ENCODE measurements at regions not wholly inside any gene's neighbourhood (a gene's known extent, or its start where the extent isn't known, plus 50 kb on each side); places are given as distances from the start of the nearest gene placed in this dataset.

GRCh38 chr6:80480421-80481157, 374.1 kb downstream of the BCKDHB start:
- DNase-seq, result no peak

GRCh38 chr6:80478030-80478429, 371.6 kb downstream of the BCKDHB start:
- no peak for DNase-seq

GRCh38 chr6:80477591-80477990, 371.1 kb downstream of the BCKDHB start:
- DNase-seq, result no peak

GRCh38 chr6:80472271-80472670, 365.8 kb downstream of the BCKDHB start:
- DNase-seq, result no peak

GRCh38 chr6:80469977-80470376, 363.5 kb downstream of the BCKDHB start:
- DNase-seq, result no peak

- DNase-seq, result no peak
Observed at GRCh38 chr6:80468398-80468797, 361.9 kb downstream of the BCKDHB start.

- no peak for DNase-seq
Observed at GRCh38 chr6:80467408-80467807, 360.9 kb downstream of the BCKDHB start.

- DNase-seq, result no peak
Observed at GRCh38 chr6:80466981-80467380, 360.5 kb downstream of the BCKDHB start.

- DNase-seq, result no peak
Observed at GRCh38 chr6:80465513-80465912, 359.0 kb downstream of the BCKDHB start.

GRCh38 chr6:80464901-80465300, 358.4 kb downstream of the BCKDHB start:
- no peak for DNase-seq

- DNase-seq, result no peak
Observed at GRCh38 chr6:80463197-80463596, 356.7 kb downstream of the BCKDHB start.

- DNase-seq, result no peak
Observed at GRCh38 chr6:80460257-80460865, 353.9 kb downstream of the BCKDHB start.

GRCh38 chr6:80457439-80457933, 351.0 kb downstream of the BCKDHB start:
- no peak for DNase-seq

- no peak for DNase-seq
Observed at GRCh38 chr6:80456724-80457438, 350.4 kb downstream of the BCKDHB start.

- DNase-seq, result no peak
Observed at GRCh38 chr6:80454661-80455365, 348.3 kb downstream of the BCKDHB start.

GRCh38 chr6:80454197-80454596, 347.7 kb downstream of the BCKDHB start:
- DNase-seq, result no peak

- no peak for DNase-seq
Observed at GRCh38 chr6:80449726-80450125, 343.3 kb downstream of the BCKDHB start.

- no peak for DNase-seq
Observed at GRCh38 chr6:80446454-80447045, 340.1 kb downstream of the BCKDHB start.

- DNase-seq, result no peak
Observed at GRCh38 chr6:80445751-80446150, 339.3 kb downstream of the BCKDHB start.

- DNase-seq, result no peak
Observed at GRCh38 chr6:80442366-80442765, 335.9 kb downstream of the BCKDHB start.

- no peak for DNase-seq
Observed at GRCh38 chr6:80441131-80441530, 334.7 kb downstream of the BCKDHB start.

GRCh38 chr6:80440496-80441115, 334.1 kb downstream of the BCKDHB start:
- DNase-seq, result no peak

Measured in NCI-H2029 (cell line).